ENCODE measurements at regions not wholly inside any gene's neighbourhood (a gene's known extent, or its start where the extent isn't known, plus 50 kb on each side); places are given as distances from the start of the nearest gene placed in this dataset.
A peak's percentile ranks its signal among the peaks of the same experiment; 100 is the strongest.

DNA sequence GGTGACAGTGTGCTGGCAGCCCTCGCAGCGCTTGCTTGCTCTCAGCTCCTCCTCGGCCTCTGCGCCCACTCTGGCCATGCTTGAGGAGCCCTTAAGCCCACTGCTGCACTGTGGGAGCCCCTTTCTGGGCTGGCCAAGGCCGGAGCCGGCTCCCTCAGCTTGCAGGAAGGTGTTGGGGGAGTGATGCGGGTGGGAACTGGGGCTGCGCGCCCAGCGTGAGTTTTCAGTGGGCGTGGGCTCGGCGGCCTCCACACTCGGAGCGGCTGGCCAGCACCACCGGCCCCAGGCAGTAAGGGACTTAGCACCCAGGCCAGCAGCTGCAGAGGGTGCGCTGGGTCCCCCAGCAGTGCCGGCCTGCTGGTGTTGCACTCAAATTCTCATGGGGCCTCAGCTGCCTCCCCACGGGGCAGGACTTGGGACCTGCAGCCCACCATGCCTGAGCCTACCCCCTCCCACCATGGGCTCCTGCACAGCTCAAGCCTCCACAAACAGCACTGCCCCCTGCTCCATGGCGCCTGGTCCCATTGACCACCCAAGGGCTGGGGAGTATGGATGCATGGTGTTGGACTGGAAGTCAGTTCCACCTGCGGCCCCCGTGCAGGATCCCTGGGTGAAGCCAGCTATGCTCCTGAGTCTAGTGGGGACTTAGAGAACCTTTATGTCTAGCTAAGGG, 223.1 kb upstream of the PTPRD start:
- TF ChIP-seq, protein P1, sequence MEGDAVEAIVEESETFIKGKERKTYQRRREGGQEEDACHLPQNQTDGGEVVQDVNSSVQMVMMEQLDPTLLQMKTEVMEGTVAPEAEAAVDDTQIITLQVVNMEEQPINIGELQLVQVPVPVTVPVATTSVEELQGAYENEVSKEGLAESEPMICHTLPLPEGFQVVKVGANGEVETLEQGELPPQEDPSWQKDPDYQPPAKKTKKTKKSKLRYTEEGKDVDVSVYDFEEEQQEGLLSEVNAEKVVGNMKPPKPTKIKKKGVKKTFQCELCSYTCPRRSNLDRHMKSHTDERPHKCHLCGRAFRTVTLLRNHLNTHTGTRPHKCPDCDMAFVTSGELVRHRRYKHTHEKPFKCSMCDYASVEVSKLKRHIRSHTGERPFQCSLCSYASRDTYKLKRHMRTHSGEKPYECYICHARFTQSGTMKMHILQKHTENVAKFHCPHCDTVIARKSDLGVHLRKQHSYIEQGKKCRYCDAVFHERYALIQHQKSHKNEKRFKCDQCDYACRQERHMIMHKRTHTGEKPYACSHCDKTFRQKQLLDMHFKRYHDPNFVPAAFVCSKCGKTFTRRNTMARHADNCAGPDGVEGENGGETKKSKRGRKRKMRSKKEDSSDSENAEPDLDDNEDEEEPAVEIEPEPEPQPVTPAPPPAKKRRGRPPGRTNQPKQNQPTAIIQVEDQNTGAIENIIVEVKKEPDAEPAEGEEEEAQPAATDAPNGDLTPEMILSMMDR (IDR thresholded peaks at IDR 0.05), result no peak
- ATAC-seq (no peak), DNase-seq (peak in 1 of 4 donors; percentile 54)
- Histone ChIP-seq H3K9me3 (peaks cover 0 to 12% of the 10 kb centered on the region in 2 donors), H3K4me1 (no peaks in the 10 kb centered on the region), H3K36me3 (no peaks in the 10 kb centered on the region), H3K4me3 (no peak overlapping the region), H3K27ac (no peak overlapping the region), H3K27me3 (no peaks in the 10 kb centered on the region)
- intact Hi-C loops (cut with DNase I), result no loop called here

DNA sequence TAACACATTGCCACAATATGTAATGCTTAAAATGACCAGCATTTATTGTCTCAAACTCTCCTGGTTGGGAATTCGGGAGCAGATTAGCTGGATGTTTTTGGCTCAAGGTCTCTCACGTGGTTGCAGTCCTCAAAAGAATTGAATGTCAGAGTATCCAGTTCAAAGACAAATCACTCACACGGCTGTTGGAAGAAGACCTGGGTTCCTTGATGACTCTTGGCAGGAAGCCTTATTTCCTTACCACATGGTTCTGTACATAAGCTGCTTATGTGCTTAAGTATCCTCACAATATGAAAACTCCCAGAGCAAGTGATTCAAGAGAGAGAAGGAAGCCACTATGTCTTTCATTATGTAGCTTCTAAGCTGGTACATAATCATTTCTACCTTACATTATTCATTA, 230.3 kb upstream of the PTPRD start:
- H3K9me3 ChIP-seq, result no peaks in the 10 kb centered on the region
- no peak overlapping the region for H3K4me3 ChIP-seq
- no peaks in the 10 kb centered on the region for H3K4me1 ChIP-seq
- intact Hi-C loops (cut with DNase I), result no loop called here
- H3K27ac ChIP-seq, result no peak overlapping the region
- no peak for ATAC-seq
- H3K36me3 ChIP-seq, result no peaks in the 10 kb centered on the region
- TF ChIP-seq, protein P1 (IDR thresholded peaks at IDR 0.05), result no peak
- no peaks in the 10 kb centered on the region for H3K27me3 ChIP-seq
- no peak for DNase-seq

DNA sequence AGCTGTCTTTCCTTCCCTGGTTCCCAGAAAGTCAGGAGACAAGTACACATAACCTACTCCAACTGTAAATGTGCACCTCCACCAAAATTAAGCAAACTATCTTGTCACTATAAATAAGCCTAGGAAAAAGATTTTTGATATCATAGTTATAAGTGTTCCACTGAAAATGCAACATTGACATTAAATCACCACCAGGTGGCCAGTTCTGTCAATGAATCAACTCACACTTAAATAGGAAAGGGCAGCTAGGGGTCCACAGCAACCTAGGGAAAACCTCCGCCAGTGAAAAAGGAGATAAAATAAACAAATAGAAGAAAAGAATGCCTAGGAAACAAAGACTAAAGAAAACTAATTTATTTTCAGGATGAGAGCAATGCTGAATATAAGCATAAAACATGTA, 243.0 kb upstream of the PTPRD start:
- no peaks in the 10 kb centered on the region for H3K27me3 ChIP-seq
- no peak overlapping the region for H3K4me3 ChIP-seq
- H3K4me1 ChIP-seq, result no peaks in the 10 kb centered on the region
- intact Hi-C loops (cut with DNase I), result no loop called here
- peaks cover 0 to 2% of the 10 kb centered on the region in 2 donors for H3K9me3 ChIP-seq
- H3K36me3 ChIP-seq, result no peaks in the 10 kb centered on the region
- no peak overlapping the region for H3K27ac ChIP-seq
- ATAC-seq, result no peak
- TF ChIP-seq, protein P1 (IDR thresholded peaks at IDR 0.05), result peak in 1 of 2 donors; percentile 16
- peak in 1 of 4 donors; percentile 5 for DNase-seq

DNA sequence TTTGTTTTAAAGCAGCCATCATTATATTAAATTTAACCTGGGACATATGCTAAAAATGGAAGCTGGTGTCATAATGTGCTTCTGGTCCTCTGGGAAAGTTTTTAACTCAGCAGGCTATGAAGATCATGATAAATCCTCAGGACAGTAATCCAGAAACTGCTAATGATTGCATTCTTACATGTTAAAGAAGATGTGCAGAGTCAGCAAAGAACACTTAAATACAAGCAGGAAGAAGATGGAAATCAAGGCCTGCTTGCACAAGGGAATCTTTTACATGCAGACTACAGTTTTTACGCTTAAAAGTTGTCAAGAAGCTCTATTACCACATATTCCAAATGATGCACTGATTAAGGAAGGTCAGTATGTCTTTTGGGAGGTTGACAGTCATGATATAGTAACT, 246.0 kb upstream of the PTPRD start:
- no peak for DNase-seq
- Histone ChIP-seq H3K4me1 (no peaks in the 10 kb centered on the region), H3K27me3 (no peaks in the 10 kb centered on the region), H3K4me3 (no peak overlapping the region), H3K9me3 (peaks cover 0 to 2% of the 10 kb centered on the region in 2 donors), H3K27ac (no peak overlapping the region), H3K36me3 (no peaks in the 10 kb centered on the region)
- TF ChIP-seq, protein P1 (IDR thresholded peaks at IDR 0.05), result no peak
- intact Hi-C loops (cut with DNase I), result no loop called here
- ATAC-seq, result no peak

DNA sequence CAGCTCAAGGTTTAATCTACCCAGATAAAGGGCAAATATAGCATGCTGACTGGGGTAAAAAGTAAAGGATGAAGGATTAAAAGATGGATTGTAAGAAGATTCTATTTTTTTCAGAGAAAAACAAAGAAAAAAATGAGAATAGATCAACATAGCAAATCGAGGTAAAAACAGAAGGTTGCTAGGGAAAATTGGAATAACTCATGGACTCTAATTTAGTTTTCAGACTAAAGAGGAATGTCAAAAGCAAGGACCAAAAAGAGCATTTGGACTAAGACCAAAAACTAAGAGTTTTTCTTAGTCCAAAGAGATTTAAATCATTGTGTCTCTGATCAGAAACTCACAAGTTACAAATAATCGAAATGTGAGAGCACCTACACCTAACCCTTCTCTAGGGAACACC, 250.7 kb upstream of the PTPRD start:
- no peaks in the 10 kb centered on the region for H3K36me3 ChIP-seq
- ATAC-seq, result no peak
- TF ChIP-seq, protein P1 (IDR thresholded peaks at IDR 0.05), result no peak
- H3K27ac ChIP-seq, result no peak overlapping the region
- intact Hi-C loops (cut with DNase I), result no loop called here
- H3K4me1 ChIP-seq, result no peaks in the 10 kb centered on the region
- H3K27me3 ChIP-seq, result no peaks in the 10 kb centered on the region
- DNase-seq, result no peak
- H3K9me3 ChIP-seq, result no peaks in the 10 kb centered on the region
- H3K4me3 ChIP-seq, result no peak overlapping the region

Measured in left lung (tissue), 4 donors.